Neural crest cell (in vitro differentiated cells): ENCODE measurements at regions not wholly inside any gene's neighbourhood (a gene's known extent, or its start where the extent isn't known, plus 50 kb on each side); places are given as distances from the start of the nearest gene placed in this dataset.

Experiments used
- DNase-seq: peaks from one replicate; pipeline ENCODE4 v3.0.0; 2021; ENCODE audit warnings: low read depth, mixed read lengths, low spot score
- H3K27ac Mint-ChIP-seq: one replicate; pipeline ENCODE4 v1.8.0; 2021; ENCODE audit warnings: mild to moderate bottlenecking, mixed read lengths; ENCODE audit not compliant: unreplicated experiment
- H3K27me3 Mint-ChIP-seq: 2 replicates; pipeline ENCODE4 v1.8.0; 2021; ENCODE audit warnings: low read depth, mild to moderate bottlenecking, mixed read lengths
- H3K36me3 Mint-ChIP-seq: 2 replicates; pipeline ENCODE4 v1.8.0; 2021; ENCODE audit warnings: low read depth, mild to moderate bottlenecking, mixed read lengths
- H3K4me1 Mint-ChIP-seq: 2 replicates; pipeline ENCODE4 v1.8.0; 2021; ENCODE audit warnings: mixed read lengths
- H3K4me3 Mint-ChIP-seq: one replicate; pipeline ENCODE4 v1.8.0; 2021; ENCODE audit warnings: mild to moderate bottlenecking, mixed read lengths
- H3K9me3 Mint-ChIP-seq: 2 replicates; pipeline ENCODE4 v1.8.0; 2021; ENCODE audit warnings: mixed read lengths
- TF ChIP-seq, protein P1 (sequence below): fragments of 200-600 bp; sonication (generic); conservative IDR thresholded peaks from 2 replicates; pipeline ENCODE4 v1.5.0; 2021; ENCODE audit warnings: antibody characterized with exemption, mild to moderate bottlenecking

- H3K27me3 Mint-ChIP-seq = no peaks in the 10 kb centered on the region
- TF ChIP-seq, protein P1, sequence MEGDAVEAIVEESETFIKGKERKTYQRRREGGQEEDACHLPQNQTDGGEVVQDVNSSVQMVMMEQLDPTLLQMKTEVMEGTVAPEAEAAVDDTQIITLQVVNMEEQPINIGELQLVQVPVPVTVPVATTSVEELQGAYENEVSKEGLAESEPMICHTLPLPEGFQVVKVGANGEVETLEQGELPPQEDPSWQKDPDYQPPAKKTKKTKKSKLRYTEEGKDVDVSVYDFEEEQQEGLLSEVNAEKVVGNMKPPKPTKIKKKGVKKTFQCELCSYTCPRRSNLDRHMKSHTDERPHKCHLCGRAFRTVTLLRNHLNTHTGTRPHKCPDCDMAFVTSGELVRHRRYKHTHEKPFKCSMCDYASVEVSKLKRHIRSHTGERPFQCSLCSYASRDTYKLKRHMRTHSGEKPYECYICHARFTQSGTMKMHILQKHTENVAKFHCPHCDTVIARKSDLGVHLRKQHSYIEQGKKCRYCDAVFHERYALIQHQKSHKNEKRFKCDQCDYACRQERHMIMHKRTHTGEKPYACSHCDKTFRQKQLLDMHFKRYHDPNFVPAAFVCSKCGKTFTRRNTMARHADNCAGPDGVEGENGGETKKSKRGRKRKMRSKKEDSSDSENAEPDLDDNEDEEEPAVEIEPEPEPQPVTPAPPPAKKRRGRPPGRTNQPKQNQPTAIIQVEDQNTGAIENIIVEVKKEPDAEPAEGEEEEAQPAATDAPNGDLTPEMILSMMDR = no peak
- H3K4me1 Mint-ChIP-seq = no peaks in the 10 kb centered on the region
- no peaks in the 10 kb centered on the region for H3K36me3 Mint-ChIP-seq
- DNase-seq = no peak
- no peak overlapping the region for H3K4me3 Mint-ChIP-seq
- H3K9me3 Mint-ChIP-seq = no peaks in the 10 kb centered on the region
- no peak overlapping the region for H3K27ac Mint-ChIP-seq
These were observed 137.4 kb upstream of the ARSJ start for GRCh38 chr4:114116861-114117260.

GRCh38 chr4:114121221-114121620 lies 141.8 kb upstream of the ARSJ start:
- H3K4me1 Mint-ChIP-seq = no peaks in the 10 kb centered on the region
- no peak overlapping the region for H3K4me3 Mint-ChIP-seq
- TF ChIP-seq, protein P1 = no peak
- H3K27ac Mint-ChIP-seq = no peak overlapping the region
- peaks cover 13% of the 10 kb centered on the region for H3K9me3 Mint-ChIP-seq
- DNase-seq = no peak
- H3K36me3 Mint-ChIP-seq = peaks cover 3% of the 10 kb centered on the region
- no peaks in the 10 kb centered on the region for H3K27me3 Mint-ChIP-seq

DNA sequence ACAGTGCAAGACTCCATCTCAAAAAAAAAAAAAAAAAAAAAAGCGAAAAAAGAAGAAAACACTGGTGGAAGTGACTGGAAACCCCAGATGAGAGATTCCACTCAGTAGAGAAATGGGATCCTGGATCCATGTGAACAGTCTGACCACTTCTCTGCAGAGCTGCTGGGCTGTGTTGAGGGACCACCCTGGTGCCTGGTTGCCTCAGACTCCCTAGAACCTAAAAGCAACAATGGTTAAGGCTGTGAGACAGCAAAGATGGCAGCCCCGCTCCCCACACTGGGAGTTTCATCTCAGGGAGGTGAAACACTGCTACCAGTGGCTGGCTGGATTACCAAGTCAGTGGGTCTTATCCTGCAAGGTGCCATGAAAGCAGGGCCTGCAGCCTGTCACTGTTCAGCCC lies 152.8 kb upstream of the ARSJ start:
- DNase-seq = no peak
- peaks cover 3% of the 10 kb centered on the region for H3K9me3 Mint-ChIP-seq

DNA sequence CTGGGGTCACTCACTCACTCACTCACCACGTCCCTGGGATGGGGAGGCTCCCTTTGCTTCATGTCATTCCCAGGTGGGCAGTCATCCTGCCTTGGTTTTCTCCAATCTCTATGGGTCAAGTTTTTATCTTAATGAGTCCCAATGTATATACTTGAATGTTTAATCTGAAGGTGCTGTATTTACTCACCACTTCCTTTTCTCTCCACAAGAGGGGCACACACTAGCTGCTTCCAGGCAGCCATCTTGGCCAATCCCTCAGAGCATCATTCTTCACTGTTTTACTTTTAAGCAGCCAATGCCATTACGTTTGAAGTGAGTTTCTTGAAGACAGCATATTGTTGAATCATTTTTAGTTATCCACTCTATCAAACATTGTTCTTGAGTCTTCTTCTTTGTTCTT lies 153.4 kb upstream of the ARSJ start:
- no peaks in the 10 kb centered on the region for H3K36me3 Mint-ChIP-seq
- H3K27me3 Mint-ChIP-seq = no peaks in the 10 kb centered on the region
- DNase-seq = no peak
- H3K9me3 Mint-ChIP-seq = peaks cover 3% of the 10 kb centered on the region
- peaks cover under 1% of the 10 kb centered on the region for H3K4me1 Mint-ChIP-seq
- TF ChIP-seq, protein P1 = peak; percentile 56
- no peak overlapping the region for H3K4me3 Mint-ChIP-seq
- no peak overlapping the region for H3K27ac Mint-ChIP-seq

More for the DNA sequence above, 152.8 kb upstream of the ARSJ start:
- TF ChIP-seq, protein P1 = no peak
- no peak overlapping the region for H3K4me3 Mint-ChIP-seq
- H3K4me1 Mint-ChIP-seq = no peaks in the 10 kb centered on the region
- H3K27ac Mint-ChIP-seq = no peak overlapping the region
- no peaks in the 10 kb centered on the region for H3K36me3 Mint-ChIP-seq
- no peaks in the 10 kb centered on the region for H3K27me3 Mint-ChIP-seq

DNA sequence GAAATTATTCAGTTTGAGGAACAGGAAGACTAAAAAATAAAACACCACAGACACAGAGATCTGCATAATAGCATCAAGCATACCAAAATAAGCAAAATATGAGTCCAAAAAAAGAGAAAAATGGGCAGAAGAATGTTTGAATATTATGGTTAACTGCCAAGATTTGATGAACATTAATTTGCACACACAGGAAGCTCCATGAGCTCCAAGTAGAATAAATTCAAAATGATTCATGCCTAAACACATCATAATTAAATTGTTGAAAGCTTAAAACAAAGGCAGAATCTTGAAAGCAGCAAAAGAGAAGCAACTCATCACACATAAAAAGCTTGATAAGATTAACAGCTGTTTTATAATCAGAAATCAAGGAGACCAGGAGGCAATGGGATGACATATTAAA lies 156.6 kb upstream of the ARSJ start:
- H3K4me3 Mint-ChIP-seq = no peak overlapping the region
- H3K27ac Mint-ChIP-seq = no peak overlapping the region
- no peaks in the 10 kb centered on the region for H3K27me3 Mint-ChIP-seq

More for the DNA sequence above, 156.6 kb upstream of the ARSJ start:
- Mint-ChIP-seq H3K4me1 (peaks cover 5% of the 10 kb centered on the region), H3K9me3 (peaks cover 6% of the 10 kb centered on the region), H3K36me3 (no peaks in the 10 kb centered on the region)
- no peak for DNase-seq
- TF ChIP-seq, protein P1 = no peak
